GM18507 (cell line): ENCODE measurements at regions not wholly inside any gene's neighbourhood (a gene's known extent, or its start where the extent isn't known, plus 50 kb on each side); places are given as distances from the start of the nearest gene placed in this dataset.

Experiments used
- DNase-seq: peaks from one replicate; pipeline ENCODE4 v3.0.0; 2011; ENCODE audit warnings: low read depth; ENCODE audit not compliant: insufficient read length; ENCODE audit errors: extremely low spot score
- FAIRE-seq: peaks from 2 replicates; lab custom pipeline; 2011; peaks lifted over from hg19 to GRCh38; lab: Jason Lieb, UNC

DNA sequence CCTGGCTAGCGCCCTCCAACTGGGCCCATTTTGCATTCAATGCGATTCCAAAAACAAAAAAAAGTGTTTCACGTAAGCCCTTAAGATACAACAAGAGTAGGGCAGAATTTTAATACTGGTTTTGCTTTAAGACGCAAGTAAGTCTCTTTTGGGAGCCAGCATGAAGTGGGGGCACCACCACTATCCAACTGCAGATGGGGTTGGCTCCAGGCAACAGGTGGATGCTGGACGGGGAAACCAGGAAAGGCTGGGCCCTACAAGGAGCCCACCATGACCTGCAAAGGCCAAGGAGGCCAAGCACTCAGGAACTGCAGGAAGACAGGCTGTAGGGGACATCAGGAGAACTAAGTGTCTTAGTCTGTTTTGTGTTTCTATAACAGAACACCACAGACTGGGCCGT lies 86.5 kb upstream of the INSIG1 start:
- FAIRE-seq (no peak), DNase-seq (no peak)

DNA sequence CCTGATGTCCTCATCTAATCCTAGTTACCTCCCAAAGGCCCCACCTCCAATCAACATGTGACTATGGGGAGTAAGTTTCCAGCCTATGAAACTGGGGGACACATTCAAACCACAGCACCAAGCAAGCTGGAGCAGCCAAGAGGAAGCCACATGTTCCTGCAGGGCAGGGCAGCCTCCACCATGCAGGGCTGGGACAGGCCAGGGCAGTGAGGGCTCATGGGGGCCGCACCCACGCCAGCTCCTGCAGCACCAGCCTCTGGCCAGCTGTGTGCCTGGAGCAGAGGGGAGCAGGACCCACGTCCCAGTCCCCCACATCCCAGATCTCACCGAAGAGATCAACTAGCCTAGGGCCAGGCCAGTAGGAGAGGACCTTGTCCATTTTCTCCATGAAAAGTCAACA lies 85.9 kb upstream of the INSIG1 start:
- FAIRE-seq (no peak), DNase-seq (no peak)

DNA sequence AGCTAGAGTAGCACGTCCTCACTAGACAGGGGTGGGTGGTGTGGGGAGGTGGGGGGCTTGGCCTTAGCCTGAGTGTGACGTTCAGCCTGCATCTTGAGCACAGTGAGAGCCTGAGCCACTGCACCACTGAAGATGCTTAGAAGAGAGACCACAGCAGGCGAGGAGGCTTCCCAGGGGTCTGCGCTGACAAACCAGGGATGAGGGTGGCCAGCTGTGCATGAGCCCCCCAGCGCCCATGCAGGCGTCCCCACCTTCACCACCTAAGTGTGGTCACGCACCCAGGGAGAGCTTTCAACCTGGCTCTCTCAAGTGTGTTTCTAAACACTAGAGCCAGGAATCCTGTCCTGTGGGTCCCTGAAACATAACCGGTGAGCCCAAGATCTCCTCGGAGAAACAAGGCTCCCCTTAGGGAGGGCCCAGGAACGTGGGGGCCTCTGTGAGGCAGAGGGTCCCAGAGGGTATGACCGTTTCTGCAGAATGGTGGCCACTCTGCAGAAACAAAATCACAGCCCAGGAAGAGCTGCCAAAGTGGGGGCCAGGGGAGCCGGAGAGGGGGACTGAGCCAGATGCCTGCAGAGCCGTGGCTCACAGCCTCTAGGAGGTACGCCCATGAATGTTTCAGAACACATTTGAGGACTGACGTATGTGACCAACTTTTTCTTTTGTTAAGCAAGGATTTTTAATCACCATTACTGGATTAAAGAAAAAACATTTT lies 85.2 kb upstream of the INSIG1 start:
- FAIRE-seq (no peak), DNase-seq (no peak)

DNA sequence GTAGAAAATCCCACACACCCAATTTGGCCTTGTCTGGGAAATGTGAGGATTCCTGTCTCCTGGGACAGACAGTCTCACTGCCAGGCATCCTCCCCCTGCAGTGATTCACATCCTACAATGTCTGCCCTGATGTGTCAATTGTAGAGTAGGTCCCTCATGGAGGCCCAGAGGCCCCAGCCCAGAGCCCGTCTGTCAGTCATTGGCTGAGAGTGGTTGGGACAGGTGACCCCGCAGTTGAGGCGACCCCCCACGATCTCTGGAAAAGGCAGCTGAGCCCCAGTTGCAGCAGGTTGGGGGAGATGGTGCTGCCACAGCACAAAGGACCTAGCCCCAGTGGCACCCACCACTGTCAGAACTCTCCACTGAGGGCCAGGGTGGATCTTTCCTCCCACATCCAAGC lies 84.3 kb upstream of the INSIG1 start:
- FAIRE-seq (no peak), DNase-seq (no peak)

DNA sequence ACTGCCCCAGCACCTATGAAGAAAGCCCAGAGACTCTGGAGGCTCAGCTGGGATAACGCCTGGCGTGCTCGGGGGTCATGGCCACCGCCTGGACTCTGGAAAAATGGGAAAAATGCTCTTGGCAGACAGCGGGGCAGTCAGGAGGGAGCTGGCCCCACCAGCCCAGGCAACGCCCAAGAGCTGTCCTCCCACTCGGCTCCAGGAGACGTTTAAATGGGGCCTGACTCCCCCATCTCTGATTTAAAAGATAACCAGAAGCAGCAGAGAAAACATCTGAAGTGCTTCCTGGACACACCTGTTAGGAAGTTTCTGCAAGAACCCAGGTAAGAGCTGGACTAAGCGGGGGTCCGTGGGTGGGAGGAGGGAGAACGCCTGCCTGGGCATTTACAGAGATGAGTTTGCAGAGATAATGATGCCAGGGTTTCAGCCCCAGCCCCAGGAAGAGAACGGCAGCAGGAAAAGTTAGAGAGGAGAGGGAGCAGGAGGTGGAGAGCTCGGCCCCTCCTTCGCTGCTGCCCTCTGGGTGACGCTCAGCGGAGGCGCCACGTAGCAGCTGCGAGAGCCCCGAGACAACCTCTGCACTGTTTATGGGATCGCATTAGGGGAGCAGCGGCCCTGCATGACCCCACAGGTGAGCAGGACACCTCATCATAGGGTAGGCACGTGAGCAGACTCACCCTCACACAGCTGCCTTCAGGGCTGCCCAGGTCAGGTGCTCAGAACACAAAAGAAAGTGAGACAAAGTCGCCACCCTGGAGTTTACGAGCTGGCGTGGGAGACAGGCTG lies 83.5 kb upstream of the INSIG1 start:
- DNase-seq (no peak), FAIRE-seq (no peak)

DNA sequence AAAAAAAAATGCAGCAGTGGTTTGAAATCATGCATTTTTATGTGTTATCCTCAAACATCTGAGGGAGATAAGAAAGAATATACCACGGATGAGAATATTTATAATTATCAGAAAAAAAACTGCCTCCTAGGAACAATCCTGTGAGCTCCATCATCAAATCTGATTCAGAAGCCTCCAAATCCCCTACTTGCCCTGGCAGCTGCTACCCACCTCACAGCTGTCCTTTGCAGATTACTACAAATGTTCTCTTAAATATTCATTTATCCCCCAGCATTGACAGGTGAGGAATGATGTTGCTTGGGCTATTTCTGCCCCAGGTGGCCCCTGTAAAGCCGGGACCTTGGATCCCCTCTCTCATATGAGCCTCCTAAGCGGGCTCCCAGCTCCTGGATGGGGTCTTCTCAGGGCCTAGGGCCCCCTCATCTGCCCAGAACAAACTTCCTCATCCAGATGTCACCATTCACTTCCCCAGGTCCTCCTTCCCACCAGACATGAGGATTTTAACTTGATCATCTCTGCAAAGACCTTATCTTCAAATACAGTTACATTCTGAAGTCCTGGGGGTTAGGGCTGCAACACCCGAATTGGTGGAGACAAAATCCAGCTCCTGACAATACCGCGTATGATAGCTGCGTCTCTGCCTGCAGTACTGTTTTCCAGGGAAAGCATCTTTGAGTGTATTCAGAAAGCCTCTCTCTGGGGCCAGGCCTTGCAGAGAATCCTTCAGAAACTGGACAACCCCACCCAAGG lies 81.9 kb upstream of the INSIG1 start:
- DNase-seq = no peak
- no peak for FAIRE-seq

DNA sequence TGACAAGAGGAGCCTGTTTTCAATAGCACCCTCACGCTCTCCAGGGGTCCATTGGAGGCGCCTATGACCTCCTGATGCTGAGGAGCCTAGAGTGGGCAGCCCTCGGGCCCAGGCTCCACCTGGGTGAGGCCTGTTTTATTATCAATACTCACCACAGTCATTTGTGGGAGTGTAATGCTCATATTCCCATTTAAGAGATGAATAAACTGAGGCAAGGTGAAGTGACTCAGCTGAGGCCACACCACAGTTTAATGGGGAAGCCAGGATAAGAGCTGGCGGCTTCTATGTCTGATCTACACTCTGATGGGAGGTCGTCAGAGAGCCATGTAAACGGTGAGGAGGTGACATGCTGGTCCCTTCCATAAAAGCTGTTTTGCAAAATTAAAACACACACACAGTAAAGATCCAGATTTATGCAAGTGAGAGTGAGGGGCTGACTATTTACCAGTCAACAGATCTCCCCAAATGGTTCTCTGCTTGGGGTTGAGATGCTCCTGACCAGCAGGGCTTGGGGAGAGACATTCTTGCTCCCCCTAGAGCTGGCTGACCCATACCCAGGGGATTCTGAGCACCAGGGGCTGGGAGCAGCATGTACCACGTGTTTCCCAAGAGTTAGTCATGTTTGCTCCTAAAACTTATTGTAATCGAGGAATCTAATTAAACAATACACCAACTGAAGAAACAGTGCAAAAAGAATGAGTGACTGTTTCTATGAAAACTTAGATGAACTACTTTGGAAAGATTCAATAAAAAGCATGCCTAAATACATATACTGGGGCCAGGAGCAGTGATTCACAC lies 81.0 kb upstream of the INSIG1 start:
- DNase-seq (no peak), FAIRE-seq (no peak)

DNA sequence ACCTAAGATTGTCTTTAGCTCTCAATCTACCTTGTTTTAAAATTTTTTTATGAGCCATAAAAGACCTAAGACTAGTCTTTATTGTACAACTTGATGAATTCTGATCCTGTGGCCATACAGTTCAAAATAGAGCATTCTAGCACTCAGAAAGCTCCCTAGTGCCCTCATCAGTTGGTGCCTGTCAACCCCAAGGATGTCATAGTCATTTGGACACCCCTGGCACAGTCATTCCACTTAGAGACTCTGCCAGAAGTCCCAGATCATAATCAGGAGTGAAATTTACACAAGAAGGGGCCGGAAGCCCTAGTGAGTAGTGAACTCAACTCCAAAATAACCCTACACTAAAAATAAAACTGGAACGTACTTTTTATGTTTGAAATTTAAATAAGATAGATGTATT lies 80.0 kb upstream of the INSIG1 start:
- FAIRE-seq (no peak), DNase-seq (no peak)

DNA sequence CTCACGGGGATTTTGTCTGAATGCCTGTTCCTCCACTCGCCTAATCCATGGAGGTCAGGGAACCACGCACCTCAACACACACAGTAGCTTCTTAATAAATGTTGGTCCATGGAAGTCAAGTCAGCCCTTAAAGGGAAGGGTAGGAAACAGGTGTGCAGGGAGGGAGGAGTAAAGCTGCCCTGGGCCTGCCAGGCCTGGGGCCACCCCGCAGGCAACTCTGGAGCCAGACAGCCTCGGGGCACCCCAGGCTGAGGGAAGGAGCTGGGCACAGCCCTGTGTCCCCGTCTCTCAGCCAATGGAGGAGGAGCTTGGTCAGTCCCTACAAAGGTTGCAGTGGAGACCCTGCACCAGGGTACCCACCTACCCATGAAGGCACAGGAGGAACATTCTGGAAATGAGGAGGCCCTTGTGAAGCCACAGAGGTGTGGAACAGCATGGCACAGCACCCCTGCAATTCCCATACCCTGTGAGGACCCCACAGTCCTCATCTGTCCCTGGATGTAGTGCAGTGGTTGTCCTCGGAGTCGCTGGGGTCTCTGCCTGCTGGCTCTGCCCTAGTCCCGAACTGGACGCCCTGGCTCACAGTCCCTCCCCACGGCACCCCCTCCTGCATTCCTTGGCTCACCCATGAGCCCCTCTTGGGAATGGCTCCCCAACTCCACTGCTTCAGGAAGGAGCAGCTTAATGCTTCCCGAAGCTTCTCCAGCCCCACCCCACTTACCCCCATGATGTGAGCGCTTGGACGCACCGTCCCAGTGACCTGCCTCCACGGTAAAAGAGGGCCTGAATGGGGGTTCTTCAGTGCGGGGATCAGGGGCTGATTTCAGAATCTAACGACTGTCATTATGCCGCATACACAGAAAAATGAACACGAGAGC lies 79.2 kb upstream of the INSIG1 start:
- FAIRE-seq (no peak), DNase-seq (no peak)

DNA sequence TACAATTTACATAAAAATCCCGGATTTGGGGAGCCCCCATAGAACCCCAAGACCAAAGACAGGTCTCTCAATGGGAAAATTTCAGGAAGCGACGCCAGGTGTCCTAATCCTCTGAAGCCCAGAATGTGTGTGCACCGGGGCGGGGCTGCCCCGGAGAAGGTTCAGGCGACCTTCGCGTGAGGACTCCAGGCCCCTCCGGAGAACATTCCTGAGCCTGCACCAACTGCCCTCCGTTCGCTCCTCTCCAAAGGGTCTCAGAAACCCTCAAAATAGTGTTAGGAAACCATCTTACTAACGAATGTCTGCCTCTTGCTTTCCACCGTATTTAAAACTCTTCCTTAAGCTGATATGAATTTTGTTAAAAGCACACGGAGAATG lies 78.5 kb upstream of the INSIG1 start:
- no peak for DNase-seq
- FAIRE-seq = no peak

DNA sequence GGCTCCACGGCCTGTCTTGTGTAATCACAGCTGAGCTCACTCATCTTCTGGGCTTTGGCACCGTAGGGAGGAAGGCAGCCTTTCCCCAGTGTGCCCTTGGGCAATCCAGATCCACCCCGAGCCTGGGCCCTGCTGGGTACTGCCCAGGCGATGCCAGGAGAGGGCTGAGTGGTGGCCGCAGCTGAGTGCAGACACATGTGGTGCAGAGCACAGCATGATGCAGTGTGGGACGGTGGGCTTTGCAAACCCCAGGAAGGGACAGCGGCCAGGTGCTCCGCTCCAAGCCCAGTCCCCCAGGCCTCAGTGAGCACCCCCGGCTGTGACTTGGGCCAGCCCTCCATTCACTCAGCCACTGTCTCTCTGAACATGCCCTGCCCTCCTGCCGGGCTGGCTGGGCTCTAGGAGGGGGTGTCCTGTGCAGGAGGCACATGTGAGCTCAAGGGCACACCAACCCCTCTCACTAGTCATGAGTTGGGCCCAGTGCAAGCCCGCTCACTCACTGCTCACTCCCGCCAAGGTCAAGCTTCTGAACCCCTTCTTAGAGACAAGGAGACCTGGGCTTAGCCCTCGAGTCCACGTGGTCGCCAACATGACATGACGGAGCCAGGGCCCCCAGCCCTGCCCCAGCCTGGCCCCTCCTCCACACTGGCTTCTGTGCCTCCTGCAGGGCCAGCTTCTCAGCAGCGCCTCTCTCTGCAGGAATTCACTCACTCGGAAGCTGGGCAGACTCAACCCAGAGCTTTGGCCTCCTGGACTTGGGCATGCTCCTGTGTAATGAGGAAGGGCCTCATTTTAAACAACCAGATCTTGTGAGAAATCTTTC lies 77.5 kb upstream of the INSIG1 start:
- DNase-seq = no peak
- FAIRE-seq = no peak

DNA sequence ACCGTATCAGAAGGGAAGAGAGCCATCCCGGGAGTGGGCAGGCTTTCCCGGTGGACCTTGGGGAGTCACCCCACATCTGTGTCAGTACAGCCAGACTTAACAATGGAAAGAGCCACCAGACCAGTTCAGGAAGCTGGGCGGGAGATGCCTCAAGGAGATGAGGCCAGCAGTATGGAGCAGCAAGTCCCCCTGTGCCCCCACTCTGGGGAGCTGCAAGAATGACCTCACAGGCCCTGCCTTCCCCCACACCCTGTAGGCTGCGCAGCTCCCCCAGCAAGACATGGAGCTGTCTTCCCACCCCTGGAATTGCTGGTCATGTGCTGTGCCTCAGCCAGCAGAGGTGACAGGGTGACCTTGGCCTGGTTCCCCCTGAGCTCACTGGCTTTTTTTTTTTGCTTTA lies 76.8 kb upstream of the INSIG1 start:
- DNase-seq = no peak
- no peak for FAIRE-seq

DNA sequence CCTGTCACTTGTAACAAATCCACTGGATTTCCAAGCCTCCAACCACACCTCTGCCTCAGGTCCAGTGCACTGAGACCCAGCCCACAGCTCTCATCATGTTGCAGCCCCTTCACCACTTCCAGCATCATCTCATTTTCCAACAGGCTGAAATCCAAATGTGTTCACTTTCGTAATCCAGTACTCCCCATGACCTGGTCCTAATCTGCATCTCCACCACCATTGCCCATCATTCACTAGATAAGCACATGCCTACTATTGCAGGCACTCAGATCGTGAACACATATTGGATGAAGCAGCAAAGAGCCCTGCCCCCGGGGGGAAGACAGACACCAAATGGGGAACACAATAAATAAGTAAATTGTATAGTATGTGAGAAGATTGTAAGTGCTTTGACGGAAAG lies 76.1 kb upstream of the INSIG1 start:
- no peak for FAIRE-seq
- DNase-seq = no peak

DNA sequence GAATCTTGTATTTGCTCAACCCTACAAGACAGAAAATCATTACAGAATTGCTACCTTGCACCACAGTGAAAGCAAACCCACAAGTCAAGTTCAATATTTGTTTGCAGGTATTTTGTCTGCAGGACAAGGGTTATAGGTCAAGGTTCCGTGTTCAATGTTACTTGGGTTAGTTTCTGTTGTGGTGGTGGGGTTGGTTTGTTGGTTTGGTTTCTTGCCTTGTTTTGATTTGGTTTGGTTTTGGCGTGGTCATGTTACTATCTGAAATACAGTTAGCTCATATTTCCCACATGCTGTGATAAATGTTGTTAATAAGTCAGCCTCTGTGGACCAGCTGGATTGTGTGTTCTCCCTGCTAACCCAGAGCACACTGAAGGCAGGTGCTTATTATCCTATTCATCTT lies 75.6 kb upstream of the INSIG1 start:
- no peak for DNase-seq
- FAIRE-seq = no peak

DNA sequence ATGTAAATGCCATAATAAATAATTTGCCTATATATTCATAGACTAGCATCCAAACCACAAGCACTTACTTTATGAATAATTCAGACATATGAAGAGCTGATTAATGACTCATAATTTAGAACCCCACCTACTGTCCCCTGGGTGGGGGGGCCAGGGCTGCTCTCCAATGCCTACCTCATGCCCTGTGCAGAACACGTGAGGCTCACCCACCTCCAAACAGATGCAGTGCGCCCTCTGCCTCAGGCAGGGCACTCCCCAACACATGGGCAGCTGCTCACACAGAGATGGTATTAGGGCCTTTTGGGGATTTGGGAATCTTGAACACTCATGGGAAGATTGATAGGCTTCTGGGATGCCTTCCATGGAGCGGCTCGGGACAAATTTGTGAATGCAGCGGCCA lies 75.1 kb upstream of the INSIG1 start:
- FAIRE-seq (no peak), DNase-seq (no peak)

DNA sequence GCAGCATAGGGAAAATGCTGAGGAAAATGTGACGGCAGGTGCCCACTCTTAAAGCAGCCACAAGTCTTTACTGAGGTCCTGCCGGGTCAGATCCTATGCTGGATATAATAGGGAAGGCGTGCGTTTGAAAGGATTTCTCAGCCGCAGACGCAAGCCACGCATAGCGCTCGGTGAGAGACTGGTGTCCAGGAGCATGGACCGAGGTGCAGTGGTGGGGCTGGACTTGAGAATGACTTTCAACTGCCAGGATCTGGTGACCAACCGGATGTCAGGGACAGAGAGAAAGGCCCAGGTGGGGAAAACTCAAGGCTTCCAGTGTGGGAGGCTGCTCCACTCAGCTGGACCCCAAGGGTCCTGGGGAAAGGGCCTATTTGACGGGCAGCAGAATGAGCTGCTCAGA lies 74.7 kb upstream of the INSIG1 start:
- no peak for DNase-seq
- FAIRE-seq = no peak

DNA sequence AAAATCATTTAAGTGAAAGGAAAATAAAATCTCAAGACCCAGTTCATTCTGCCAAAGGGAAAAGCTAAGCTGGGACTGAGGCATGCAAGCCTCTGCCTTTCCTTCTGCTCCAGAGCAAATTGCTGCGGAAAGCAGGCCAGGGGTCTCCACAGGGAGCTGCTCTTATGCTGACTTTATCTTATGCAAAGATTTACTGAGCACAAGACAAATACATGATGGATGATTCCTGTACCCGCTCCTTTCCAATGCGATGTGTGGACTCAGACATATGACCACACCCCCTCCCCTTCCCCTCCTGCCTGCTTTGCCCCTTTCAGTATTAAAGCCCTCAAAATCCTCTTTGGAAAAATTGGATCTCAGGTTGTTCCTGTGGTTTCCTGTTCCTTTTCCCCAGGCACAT lies 74.2 kb upstream of the INSIG1 start:
- DNase-seq (no peak), FAIRE-seq (no peak)

DNA sequence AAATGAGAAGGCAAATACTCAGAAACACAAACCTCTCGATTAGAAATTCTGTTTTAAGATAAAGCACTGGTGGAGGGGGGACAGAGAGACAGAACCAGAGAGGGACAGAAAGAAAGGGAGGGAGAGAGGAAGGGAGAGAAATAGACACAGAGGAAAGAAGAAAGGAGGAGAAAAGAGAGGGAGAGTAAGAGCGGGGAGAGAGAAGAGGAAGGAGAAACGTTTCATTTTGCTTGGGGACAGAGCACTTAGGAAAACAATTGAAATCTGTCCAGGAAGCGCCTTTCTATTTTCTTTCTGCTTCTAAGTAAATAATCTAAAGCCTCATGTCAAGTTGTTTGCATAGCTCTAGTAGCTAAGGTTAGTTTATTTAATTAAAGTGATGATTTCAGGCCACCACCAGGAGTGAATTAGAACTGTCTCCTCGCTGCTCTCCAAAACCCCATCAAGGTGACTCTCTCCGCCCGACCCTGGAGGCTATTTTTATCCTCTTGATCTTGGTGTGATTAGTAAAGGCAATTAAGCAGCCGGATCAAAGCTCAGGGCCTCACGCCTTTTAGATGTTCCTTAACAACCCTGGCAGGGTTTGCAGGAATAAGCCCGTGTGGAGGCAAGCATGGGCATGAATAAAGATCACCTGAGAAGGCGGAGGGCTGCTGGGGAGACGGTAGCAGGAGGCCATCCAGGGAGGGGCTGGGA lies 73.4 kb upstream of the INSIG1 start:
- FAIRE-seq (no peak), DNase-seq (no peak)
